PFSK-1 (cell line): ENCODE measurements at regions not wholly inside any gene's neighbourhood (a gene's known extent, or its start where the extent isn't known, plus 50 kb on each side); places are given as distances from the start of the nearest gene placed in this dataset.

Experiments
- FOXP2 ChIP-seq: optimal IDR thresholded peaks from 2 replicates; pipeline ENCODE3; 2011; ENCODE audit warnings: borderline replicate concordance, control low read depth, inconsistent platforms; ENCODE audit not compliant: insufficient read depth; ENCODE audit errors: extremely low read length, extremely low read depth
- POLR2AphosphoS5 ChIP-seq: IDR thresholded peaks from 2 replicates; pipeline ENCODE4 v1.6.1; 2012; ENCODE audit warnings: low read depth, mild to moderate bottlenecking, control low read depth, low read length, moderate library complexity
- SIN3A ChIP-seq: IDR thresholded peaks from 2 replicates; pipeline ENCODE4 v1.6.1; 2012; ENCODE audit warnings: mild to moderate bottlenecking, low read length, moderate library complexity, borderline replicate concordance; ENCODE audit not compliant: insufficient read depth
- TAF1 ChIP-seq: IDR thresholded peaks from 2 replicates; pipeline ENCODE4 v1.6.1; 2012; ENCODE audit warnings: low read length, control low read depth, borderline replicate concordance; ENCODE audit not compliant: insufficient read depth
- TF ChIP-seq, protein P1 (sequence below), 2 experiments: IDR thresholded peaks; 2 replicates each; pipeline versions ENCODE4 v1.6.1 to v1.8.0; 2011 to 2012; ENCODE audit warnings: low read depth in 2 of 2, low read length in 2 of 2, control low read depth in 1 of 2, inconsistent platforms in 1 of 2, mild to moderate bottlenecking in 1 of 2, moderate library complexity in 1 of 2; ENCODE audit not compliant: insufficient read depth in 1 of 2

DNA sequence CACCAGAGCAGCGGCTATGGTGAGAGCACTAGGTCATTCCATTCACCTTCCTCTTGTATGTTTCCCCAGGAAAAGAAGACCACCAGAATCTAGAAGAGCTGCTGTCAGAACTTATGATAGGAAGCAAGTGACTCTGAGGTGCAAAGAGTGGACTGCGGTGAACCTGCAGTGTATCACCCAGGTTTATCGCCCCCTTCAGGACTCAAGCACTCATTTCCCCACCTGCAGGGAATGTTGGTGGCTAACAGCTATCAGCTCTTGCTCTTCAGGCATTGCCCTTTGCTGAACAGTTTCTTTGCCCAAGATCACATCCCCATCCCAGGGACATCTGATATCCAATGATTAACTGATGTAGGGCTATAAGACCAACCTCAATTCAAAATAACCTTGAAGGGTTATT is 66.3 kb upstream of the IL6 start:
- TF ChIP-seq, protein P1, sequence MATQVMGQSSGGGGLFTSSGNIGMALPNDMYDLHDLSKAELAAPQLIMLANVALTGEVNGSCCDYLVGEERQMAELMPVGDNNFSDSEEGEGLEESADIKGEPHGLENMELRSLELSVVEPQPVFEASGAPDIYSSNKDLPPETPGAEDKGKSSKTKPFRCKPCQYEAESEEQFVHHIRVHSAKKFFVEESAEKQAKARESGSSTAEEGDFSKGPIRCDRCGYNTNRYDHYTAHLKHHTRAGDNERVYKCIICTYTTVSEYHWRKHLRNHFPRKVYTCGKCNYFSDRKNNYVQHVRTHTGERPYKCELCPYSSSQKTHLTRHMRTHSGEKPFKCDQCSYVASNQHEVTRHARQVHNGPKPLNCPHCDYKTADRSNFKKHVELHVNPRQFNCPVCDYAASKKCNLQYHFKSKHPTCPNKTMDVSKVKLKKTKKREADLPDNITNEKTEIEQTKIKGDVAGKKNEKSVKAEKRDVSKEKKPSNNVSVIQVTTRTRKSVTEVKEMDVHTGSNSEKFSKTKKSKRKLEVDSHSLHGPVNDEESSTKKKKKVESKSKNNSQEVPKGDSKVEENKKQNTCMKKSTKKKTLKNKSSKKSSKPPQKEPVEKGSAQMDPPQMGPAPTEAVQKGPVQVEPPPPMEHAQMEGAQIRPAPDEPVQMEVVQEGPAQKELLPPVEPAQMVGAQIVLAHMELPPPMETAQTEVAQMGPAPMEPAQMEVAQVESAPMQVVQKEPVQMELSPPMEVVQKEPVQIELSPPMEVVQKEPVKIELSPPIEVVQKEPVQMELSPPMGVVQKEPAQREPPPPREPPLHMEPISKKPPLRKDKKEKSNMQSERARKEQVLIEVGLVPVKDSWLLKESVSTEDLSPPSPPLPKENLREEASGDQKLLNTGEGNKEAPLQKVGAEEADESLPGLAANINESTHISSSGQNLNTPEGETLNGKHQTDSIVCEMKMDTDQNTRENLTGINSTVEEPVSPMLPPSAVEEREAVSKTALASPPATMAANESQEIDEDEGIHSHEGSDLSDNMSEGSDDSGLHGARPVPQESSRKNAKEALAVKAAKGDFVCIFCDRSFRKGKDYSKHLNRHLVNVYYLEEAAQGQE (IDR thresholded peaks at IDR 0.05; ENCODE audit: insufficient read depth in 1 of 2, low read depth in 2 of 2, low read length in 2 of 2) = no peak
- TF ChIP-seq POLR2AphosphoS5 (no peak), TAF1 (no peak), FOXP2 (no peak), SIN3A (no peak)

DNA sequence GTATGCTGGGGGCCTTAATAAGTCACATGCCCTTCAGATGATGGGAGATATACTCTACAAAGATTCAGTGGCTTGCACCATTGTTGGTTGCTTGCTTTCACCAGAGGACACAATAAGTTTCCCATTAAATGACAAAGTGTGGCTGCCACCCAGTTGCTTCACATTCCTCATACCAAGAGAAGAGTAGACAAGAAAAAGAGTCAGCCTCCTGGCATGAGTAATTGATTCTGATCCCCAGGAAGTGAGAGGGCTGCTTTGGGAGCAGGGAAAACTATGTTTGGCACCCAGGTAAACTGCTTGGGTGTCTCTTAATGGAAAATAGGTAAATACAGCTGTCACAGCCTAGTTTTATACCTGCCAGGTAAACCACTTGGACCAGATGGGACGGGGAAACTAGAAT is 66.7 kb upstream of the IL6 start:
- TF ChIP-seq SIN3A = no peak
- no peak for TF ChIP-seq FOXP2
- TF ChIP-seq POLR2AphosphoS5 = no peak
- TF ChIP-seq, protein P1 (IDR thresholded peaks at IDR 0.05; ENCODE audit: insufficient read depth in 1 of 2, low read depth in 2 of 2, low read length in 2 of 2) = no peak
- TF ChIP-seq TAF1 = no peak

DNA sequence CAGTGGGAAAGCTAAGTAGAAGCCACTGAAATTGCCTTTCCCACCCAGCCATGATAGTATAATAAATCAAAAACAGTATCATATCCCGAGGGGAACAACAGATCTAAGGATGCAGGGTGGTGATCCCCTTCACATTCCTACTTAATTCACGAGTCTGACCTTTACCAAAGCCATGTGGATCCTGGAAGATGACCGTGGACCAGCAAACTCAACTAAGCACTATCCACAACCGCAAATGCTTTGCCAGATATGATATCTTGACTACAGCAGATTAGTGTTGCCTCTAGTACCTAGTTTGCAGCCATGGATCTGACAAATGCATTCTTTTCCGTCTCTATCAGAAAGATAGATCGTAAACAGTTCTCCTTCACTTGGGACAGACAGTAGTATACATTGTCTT is 67.3 kb upstream of the IL6 start:
- no peak for TF ChIP-seq POLR2AphosphoS5
- no peak for TF ChIP-seq SIN3A
- no peak for TF ChIP-seq FOXP2
- TF ChIP-seq, protein P1 (IDR thresholded peaks at IDR 0.05; ENCODE audit: insufficient read depth in 1 of 2, low read depth in 2 of 2, low read length in 2 of 2) = no peak
- no peak for TF ChIP-seq TAF1

DNA sequence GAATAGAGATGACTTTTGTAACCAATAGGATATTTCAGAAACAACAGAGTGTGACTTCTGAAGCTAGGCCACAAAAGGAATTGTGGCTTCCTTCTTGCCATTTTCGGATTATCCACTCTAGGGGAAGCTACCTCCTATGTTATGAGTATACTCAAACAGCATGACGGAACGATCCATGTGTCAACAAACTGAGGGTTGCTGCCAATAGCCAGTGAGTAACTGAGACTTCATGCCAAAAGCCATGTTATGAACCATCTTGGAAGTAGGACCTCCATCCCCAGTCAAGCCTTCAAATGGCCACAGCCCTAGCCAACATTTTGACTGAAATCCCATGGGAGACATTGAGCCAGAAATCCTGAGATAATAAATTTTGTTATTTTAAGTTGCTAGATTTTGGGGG is 69.0 kb upstream of the IL6 start:
- TF ChIP-seq POLR2AphosphoS5 (no peak), SIN3A (no peak), FOXP2 (no peak), TAF1 (no peak)
- TF ChIP-seq, protein P1 (IDR thresholded peaks at IDR 0.05; ENCODE audit: insufficient read depth in 1 of 2, low read depth in 2 of 2, low read length in 2 of 2) = no peak

DNA sequence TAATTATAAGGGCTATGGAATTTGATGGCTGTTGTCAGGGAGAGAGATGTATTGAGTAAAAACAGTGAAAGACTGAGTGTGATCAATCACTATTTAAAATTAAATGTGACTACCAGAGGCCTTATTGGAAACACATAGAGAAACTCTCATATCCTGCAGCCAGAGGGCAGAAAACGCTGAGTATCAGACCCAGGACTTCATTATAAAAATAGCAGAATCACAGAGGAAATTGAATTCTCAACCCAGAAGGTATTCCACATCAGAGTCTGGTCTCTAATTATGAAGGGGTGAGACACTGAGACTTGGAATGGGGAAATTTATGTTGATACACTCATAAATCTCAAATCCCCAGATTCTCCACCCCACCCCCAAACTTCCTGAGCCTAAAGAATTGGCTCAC is 69.5 kb upstream of the IL6 start:
- TF ChIP-seq TAF1 = no peak
- no peak for TF ChIP-seq POLR2AphosphoS5
- no peak for TF ChIP-seq SIN3A
- TF ChIP-seq FOXP2 = no peak
- TF ChIP-seq, protein P1 (IDR thresholded peaks at IDR 0.05; ENCODE audit: insufficient read depth in 1 of 2, low read depth in 2 of 2, low read length in 2 of 2) = no peak
